G401 (cell line): ENCODE measurements at regions not wholly inside any gene's neighbourhood (a gene's known extent, or its start where the extent isn't known, plus 50 kb on each side); places are given as distances from the start of the nearest gene placed in this dataset.

Experiments
- DNase-seq: peaks from one replicate; pipeline ENCODE4 v3.0.0-alpha.2; 2015; ENCODE audit warnings: low spot score
- in situ Hi-C: cut with HindIII; loops from 2 replicates; pipeline ENCODE4 v1.10.0; 2016; ENCODE audit warnings: low sequenced_read_pairs, mixed read lengths

DNA sequence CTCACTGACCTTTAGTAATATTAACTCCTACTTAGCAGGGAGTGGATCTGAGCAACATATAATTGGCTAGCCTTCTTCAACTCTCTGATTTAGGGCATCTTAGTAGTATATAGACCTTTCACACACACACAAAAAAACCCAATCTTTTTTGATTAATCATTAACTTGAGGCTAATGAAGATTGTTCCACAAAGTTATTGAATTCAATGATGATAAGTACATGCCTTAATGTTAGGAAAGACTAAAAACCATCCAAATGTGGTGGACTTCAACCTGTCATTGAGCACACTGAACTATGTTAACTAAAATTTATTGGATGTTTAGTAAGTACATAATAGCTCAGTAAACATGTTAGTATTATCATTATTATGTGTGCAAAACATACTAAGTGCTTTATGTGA is 179.4 kb upstream of the SLC25A13 start:
- in situ Hi-C loops: no loop called here
- no peak for DNase-seq

GRCh38 chr7:96499532-96499931 is 177.6 kb upstream of the SLC25A13 start:
- in situ Hi-C loops: no loop called here
- no peak for DNase-seq

DNA sequence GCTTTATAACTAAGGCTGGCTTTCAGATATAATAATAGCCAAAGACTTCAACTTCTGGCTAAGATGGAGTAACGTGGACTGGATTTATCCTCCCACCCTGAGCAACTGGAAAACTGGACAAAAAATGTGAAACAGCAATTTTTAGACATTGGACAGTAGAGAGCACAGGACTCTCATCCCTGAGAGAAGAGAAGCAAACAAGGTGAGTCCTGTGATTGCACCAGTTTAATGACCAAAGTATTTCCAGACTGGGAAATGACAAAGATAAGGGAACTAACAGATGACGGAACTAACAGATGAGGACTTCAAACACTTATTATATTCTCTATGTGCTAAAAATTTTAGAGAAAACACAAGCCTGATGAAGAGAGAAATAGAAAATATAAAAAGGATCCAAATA is 175.7 kb upstream of the SLC25A13 start:
- DNase-seq: no peak
- in situ Hi-C loops: no loop called here

- in situ Hi-C loops: no loop called here
- DNase-seq: no peak
These were observed 173.9 kb upstream of the SLC25A13 start for GRCh38 chr7:96495751-96496216.

DNA sequence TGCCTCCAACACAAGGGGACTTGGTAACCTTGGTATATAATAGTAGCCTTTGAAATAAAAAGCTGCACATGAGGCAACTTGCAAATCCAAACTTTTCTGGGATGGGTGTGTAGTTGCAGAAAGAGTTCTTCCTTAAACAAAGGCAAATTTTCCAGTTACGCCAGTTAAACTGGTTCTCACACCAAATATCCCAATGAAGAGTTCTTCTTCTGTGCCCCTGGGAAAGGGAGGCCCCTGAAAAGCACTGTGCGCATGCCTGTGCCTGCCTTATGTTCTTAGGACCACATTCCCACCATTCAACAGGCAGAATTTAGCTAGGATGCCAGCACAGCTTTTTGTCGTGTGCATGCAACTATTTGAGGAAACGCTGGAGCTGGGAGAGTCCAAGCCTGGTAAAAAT is 164.8 kb upstream of the SLC25A13 start:
- in situ Hi-C loops: no loop called here
- DNase-seq: no peak

DNA sequence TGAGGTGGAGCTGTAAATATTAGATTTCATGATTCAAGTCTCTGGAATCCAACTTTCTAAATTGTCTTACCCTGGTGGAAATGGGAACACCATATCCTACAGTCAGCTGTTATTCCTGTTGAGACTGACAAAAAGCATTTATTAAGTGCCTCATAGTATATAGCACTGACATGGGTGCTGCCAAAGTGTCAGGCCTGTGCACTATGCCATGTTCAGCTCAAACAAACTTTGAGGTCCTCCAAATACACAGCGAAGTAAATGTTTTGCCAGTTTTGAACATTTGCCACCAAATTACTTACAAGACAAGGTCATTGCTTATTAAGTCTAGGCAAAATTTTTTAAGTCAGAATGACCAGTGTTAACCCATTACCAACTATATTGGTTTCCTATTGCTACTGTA is 162.9 kb upstream of the SLC25A13 start:
- no peak for DNase-seq
- in situ Hi-C loops: no loop called here

GRCh38 chr7:96484091-96484490 is 162.2 kb upstream of the SLC25A13 start:
- DNase-seq: no peak

GRCh38 chr7:96481796-96482195 is 159.9 kb upstream of the SLC25A13 start:
- in situ Hi-C loops: no loop called here
- DNase-seq: no peak

More at GRCh38 chr7:96484091-96484490, 162.2 kb upstream of the SLC25A13 start:
- in situ Hi-C loops: no loop called here

GRCh38 chr7:96479015-96479645 is 157.2 kb upstream of the SLC25A13 start:
- DNase-seq: no peak
- in situ Hi-C loops: no loop called here

- in situ Hi-C loops: no loop called here
These were observed 149.7 kb upstream of the SLC25A13 start for GRCh38 chr7:96471606-96472005.

DNA sequence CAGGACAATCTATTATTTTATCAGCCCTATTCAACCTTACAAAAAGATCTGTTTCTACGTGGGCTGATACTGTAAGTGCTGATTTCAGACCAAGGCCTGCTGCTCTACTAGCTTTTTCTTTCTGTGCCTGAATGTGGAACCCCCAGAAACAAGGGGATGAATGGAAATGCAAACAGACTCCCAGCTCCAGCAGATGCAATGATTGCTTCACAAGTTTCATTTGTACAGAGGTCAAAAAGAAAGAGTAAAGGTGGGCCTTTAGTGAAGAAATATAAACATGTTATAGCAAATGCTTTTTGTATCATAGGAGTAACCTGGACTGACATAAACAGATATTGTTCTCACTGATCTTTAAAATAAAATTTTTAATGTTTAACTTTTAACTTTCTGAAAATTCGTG is 130.2 kb upstream of the SLC25A13 start:
- no peak for DNase-seq
- in situ Hi-C loops: no loop called here

More at GRCh38 chr7:96471606-96472005, 149.7 kb upstream of the SLC25A13 start:
- no peak for DNase-seq

GRCh38 chr7:96449094-96449493 is 127.2 kb upstream of the SLC25A13 start:
- in situ Hi-C loops: no loop called here
- DNase-seq: no peak

GRCh38 chr7:96447109-96447645 is 125.3 kb upstream of the SLC25A13 start:
- in situ Hi-C loops: no loop called here
- no peak for DNase-seq

- DNase-seq: no peak
- in situ Hi-C loops: no loop called here
These were observed 119.7 kb upstream of the SLC25A13 start for GRCh38 chr7:96441436-96442084.

DNA sequence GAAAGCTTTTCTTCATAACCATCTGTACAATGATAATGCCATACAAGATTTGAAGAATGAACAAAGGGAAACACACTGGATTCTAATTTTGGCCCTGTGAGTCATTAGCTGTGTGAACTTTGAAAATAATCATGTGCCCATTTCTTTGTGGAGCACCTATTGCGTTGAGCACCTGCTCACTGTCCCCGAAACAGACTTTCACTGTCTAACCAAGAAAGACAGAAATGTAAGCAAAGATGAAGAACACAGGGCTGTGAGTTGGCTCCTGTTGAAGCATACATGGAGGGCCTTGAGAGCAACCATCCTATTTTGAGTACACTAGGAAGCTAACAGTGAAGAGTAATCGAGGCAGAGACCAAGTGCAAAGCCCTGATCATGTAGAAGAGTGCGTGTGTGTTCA is 118.4 kb upstream of the SLC25A13 start:
- in situ Hi-C loops: no loop called here
- DNase-seq: no peak

- in situ Hi-C loops: no loop called here
- no peak for DNase-seq
These were observed 115.0 kb upstream of the SLC25A13 start for GRCh38 chr7:96436880-96437279.

DNA sequence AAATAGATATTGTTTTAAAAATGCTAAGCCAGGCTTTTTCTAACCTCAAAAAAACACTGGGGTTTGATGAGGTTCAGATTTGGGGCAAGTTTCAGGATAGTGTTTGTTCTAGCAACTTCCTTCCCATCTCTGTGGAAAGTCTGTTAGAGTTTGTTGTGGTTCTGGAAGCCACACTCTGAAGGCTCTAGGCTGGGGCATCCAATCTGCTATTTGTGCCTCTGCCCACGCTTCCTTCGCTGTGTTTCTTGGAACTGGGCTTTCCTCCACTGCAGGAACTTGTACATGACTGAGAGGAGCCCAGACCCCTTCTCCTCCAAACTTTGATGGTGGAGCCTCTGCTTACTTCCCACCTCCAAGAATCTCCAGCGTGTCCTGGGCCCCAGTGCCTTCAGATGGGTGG is 108.5 kb upstream of the SLC25A13 start:
- in situ Hi-C loops: no loop called here
- DNase-seq: no peak

DNA sequence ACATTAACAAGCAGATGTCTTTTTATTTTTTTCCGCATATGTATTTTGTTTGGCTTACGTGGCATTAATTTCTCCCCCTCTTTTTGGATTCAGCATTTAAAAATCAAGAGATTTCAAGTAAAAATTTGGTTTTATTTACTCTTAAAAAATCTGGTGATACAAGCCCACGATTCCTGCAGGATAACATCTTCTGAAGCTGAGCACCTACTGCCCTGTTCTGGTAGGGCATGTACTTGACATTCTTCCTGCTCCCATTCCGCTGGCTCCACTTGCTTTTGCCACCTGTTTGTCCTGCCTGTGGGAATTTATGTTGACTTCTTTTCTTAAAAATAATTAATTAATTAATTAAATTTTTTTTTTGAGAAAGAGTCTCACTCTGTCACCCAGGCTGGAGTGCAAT is 105.2 kb upstream of the SLC25A13 start:
- DNase-seq: no peak
- in situ Hi-C loops: no loop called here

GRCh38 chr7:96426685-96427084 is 104.8 kb upstream of the SLC25A13 start:
- DNase-seq: no peak
- in situ Hi-C loops: no loop called here

- in situ Hi-C loops: no loop called here
- no peak for DNase-seq
These were observed 104.1 kb upstream of the SLC25A13 start for GRCh38 chr7:96426027-96426426.

DNA sequence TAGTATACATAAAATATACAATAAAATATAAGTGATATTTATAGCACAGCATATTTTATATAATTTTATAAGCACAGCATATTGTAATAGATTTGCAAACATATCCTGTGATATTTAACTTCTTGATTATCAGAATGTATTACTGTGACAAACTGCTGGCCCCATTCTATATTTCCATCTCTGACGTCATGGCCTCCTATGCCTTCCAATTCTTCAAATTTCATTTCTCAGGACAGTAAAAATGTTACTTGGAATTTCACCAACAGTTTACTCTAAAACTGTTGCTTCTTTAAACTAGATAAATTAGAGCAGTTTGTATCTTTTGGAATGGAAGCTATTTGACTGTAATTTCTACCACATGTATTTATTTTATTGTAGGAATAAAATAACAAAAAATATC is 102.5 kb upstream of the SLC25A13 start:
- in situ Hi-C loops: no loop called here
- no peak for DNase-seq
